PC-9 (cell line): ENCODE measurements at regions not wholly inside any gene's neighbourhood (a gene's known extent, or its start where the extent isn't known, plus 50 kb on each side); places are given as distances from the start of the nearest gene placed in this dataset.

Source experiments
- BruUV-seq: library from RNA; stranded (reverse); fragments of 400-500 nt; replicated peaks from 2 replicates; lab custom pipeline; 2021; lab: Mats Ljungman, UMichigan
- CTCF ChIA-PET: fragments of 300-600 bp; sonication (Branson Sonifier 250); formaldehyde crosslinking; loops from one replicate; lab custom pipeline; 2022; ENCODE audit warnings: antibody characterized with exemption; lab: Charles Lee
- POLR2A ChIA-PET: fragments of 300-600 bp; sonication (Branson Sonifier 250); formaldehyde crosslinking; loops from one replicate; lab custom pipeline; 2022; ENCODE audit warnings: antibody characterized with exemption; ENCODE audit not compliant: unreplicated experiment; lab: Charles Lee
- DNase-seq, 2 experiments: peaks; one replicate each; pipeline versions ENCODE4 v3.0.0 to v3.0.0-alpha.2; 2015 to 2022; ENCODE audit warnings: mixed read lengths in 1 of 2
- H2AFZ ChIP-seq: fragments of 200-600 bp; sonication (generic); 2 replicates; pipeline ENCODE4 v1.8.1; 2017; ENCODE audit warnings: antibody characterized with exemption
- H3F3A ChIP-seq: fragments of 200-600 bp; sonication (generic); 2 replicates; pipeline ENCODE4 v1.8.1; 2017; ENCODE audit warnings: antibody characterized with exemption, mild to moderate bottlenecking, low read depth; ENCODE audit not compliant: insufficient read depth
- H3K27ac ChIP-seq: fragments of 200-600 bp; sonication (generic); 2 replicates; pipeline ENCODE4 v1.6.1; 2016; ENCODE audit warnings: mixed run types
- H3K27me3 ChIP-seq: fragments of 200-600 bp; sonication (generic); 2 replicates; pipeline ENCODE4 v1.6.1; 2016; ENCODE audit warnings: low read depth, mixed run types; ENCODE audit not compliant: insufficient read depth
- H3K36me3 ChIP-seq: fragments of 200-600 bp; sonication (generic); 2 replicates; pipeline ENCODE4 v1.6.1; 2016; ENCODE audit warnings: low read depth, mixed run types
- H3K4me1 ChIP-seq: fragments of 200-600 bp; sonication (generic); replicated peaks from 2 replicates; pipeline ENCODE4 v1.6.1; 2016; ENCODE audit warnings: mixed run types; ENCODE audit not compliant: insufficient read depth
- H3K4me2 ChIP-seq: fragments of 200-600 bp; sonication (generic); 2 replicates; pipeline ENCODE4 v1.6.1; 2017; ENCODE audit warnings: mixed run types
- H3K4me3 ChIP-seq: fragments of 200-600 bp; sonication (generic); 2 replicates; pipeline ENCODE4 v1.6.1; 2016; ENCODE audit warnings: mixed run types
- H3K79me2 ChIP-seq: fragments of 200-600 bp; sonication (generic); 2 replicates; pipeline ENCODE4 v1.6.1; 2017; ENCODE audit warnings: low read depth, mixed run types
- H3K9me2 ChIP-seq: fragments of 200-600 bp; sonication (generic); 2 replicates; pipeline ENCODE4 v1.8.1; 2017; ENCODE audit warnings: mild to moderate bottlenecking; ENCODE audit not compliant: insufficient read depth
- H3K9me3 ChIP-seq: fragments of 200-600 bp; sonication (generic); 2 replicates; pipeline ENCODE4 v1.8.1; 2016; ENCODE audit warnings: low read depth; ENCODE audit not compliant: insufficient read depth
- H4K20me1 ChIP-seq: fragments of 200-600 bp; sonication (generic); 2 replicates; pipeline ENCODE4 v1.8.1; 2017; ENCODE audit not compliant: insufficient read depth
- CTCF ChIP-seq: fragments of 200-600 bp; sonication (generic); conservative IDR thresholded peaks from 2 replicates; pipeline ENCODE4 v1.6.1; 2017; ENCODE audit warnings: mixed run types, antibody characterized with exemption, mild to moderate bottlenecking, moderate library complexity
- EZH2 ChIP-seq: fragments of 200-600 bp; sonication (generic); IDR thresholded peaks from 2 replicates; pipeline ENCODE4 v1.8.0; 2017; ENCODE audit warnings: antibody characterized with exemption, low read depth
- intact Hi-C: fragments of 100-400 bp; cut with micrococcal nuclease; formaldehyde crosslinking; loops from one replicate; pipeline ENCODE4 v1.10.0; 2022; ENCODE audit not compliant: unreplicated experiment

GRCh38 chr9:88736136-88736637 is 201.2 kb downstream of the NXNL2 start:
- H3K9me2 ChIP-seq, result no peaks in the 10 kb centered on the region
- no peaks in the 10 kb centered on the region for H4K20me1 ChIP-seq
- no peak for TF ChIP-seq EZH2
- no peak for TF ChIP-seq CTCF
- ChIA-PET CTCF (interaction anchor here (0.6 to 0.7 kb wide), 2 partner anchors 49 to 143 kb away, joined by 3 to 8 read pairs; no protein-coding TSS in a partner anchor), POLR2A (interaction anchor here (0.6 kb wide), 1 partner anchor 137 kb away, joined by 4 read pairs; no protein-coding TSS in a partner anchor)
- H3K27me3 ChIP-seq, result no peaks in the 10 kb centered on the region
- no peak overlapping the region for H2AFZ ChIP-seq
- no peak for DNase-seq
- intact Hi-C loops, result no loop called here
- H3K9me3 ChIP-seq, result no peaks in the 10 kb centered on the region; the same call in 1 of the 2 replicates
- H3K4me2 ChIP-seq, result no peak overlapping the region
- H3K4me3 ChIP-seq, result no peak overlapping the region
- H3K4me1 ChIP-seq, result 0 out of 2 replicates have a peak, but pooled peaks cover 5% of the 10 kb centered on the region
- no peaks in the 10 kb centered on the region for H3K36me3 ChIP-seq
- no peaks in the 10 kb centered on the region for H3F3A ChIP-seq
- BruUV-seq, result no TSS peak
- no peaks in the 10 kb centered on the region for H3K79me2 ChIP-seq
- H3K27ac ChIP-seq, result no peak overlapping the region

GRCh38 chr9:88737031-88737430 is 202.1 kb downstream of the NXNL2 start:
- Histone ChIP-seq H3F3A (no peaks in the 10 kb centered on the region), H4K20me1 (no peaks in the 10 kb centered on the region), H3K9me3 (no peaks in the 10 kb centered on the region; the same call in 1 of the 2 replicates), H3K9me2 (no peaks in the 10 kb centered on the region), H3K27me3 (no peaks in the 10 kb centered on the region), H2AFZ (no peak overlapping the region), H3K4me1 (0 out of 2 replicates have a peak, but pooled peaks cover 2% of the 10 kb centered on the region), H3K27ac (no peak overlapping the region), H3K4me2 (no peak overlapping the region), H3K4me3 (no peak overlapping the region), H3K79me2 (no peaks in the 10 kb centered on the region), H3K36me3 (no peaks in the 10 kb centered on the region)
- DNase-seq, result no peak
- ChIA-PET POLR2A (interaction anchor here (0.6 kb wide), 1 partner anchor 138 kb away, joined by 4 read pairs; no protein-coding TSS in a partner anchor), CTCF (interaction anchor here (0.6 to 0.7 kb wide), 2 partner anchors 50 to 142 kb away, joined by 3 to 8 read pairs; no protein-coding TSS in a partner anchor)
- intact Hi-C loops, result no loop called here
- no TSS peak for BruUV-seq
- TF ChIP-seq EZH2, result no peak
- TF ChIP-seq CTCF, result no peak

GRCh38 chr9:88737876-88738275 is 202.9 kb downstream of the NXNL2 start:
- Histone ChIP-seq H3K79me2 (no peaks in the 10 kb centered on the region), H4K20me1 (no peaks in the 10 kb centered on the region), H2AFZ (no peak overlapping the region), H3K4me3 (no peak overlapping the region), H3K27me3 (no peaks in the 10 kb centered on the region), H3K36me3 (no peaks in the 10 kb centered on the region), H3K27ac (no peak overlapping the region), H3K4me1 (no peaks in the 10 kb centered on the region), H3K9me3 (no peaks in the 10 kb centered on the region; the same call in 1 of the 2 replicates), H3F3A (no peaks in the 10 kb centered on the region), H3K4me2 (no peak overlapping the region), H3K9me2 (no peaks in the 10 kb centered on the region)
- BruUV-seq, result no TSS peak
- ChIA-PET POLR2A (no interaction called here), CTCF (no interaction called here)
- DNase-seq, result no peak
- intact Hi-C loops, result no loop called here
- no peak for TF ChIP-seq EZH2
